Pancreas (tissue), 10 donors: ENCODE measurements at regions not wholly inside any gene's neighbourhood (a gene's known extent, or its start where the extent isn't known, plus 50 kb on each side); places are given as distances from the start of the nearest gene placed in this dataset.

Experiments used
- ATAC-seq, 4 donors: fragments of 200-7000 bp; cut with Tn5 transposase; one replicate each; pipeline versions ENCODE4 v1.8.0 to v1.9.1; 2020; ENCODE audit warnings: mild to moderate bottlenecking in 4 of 4, moderate library complexity in 4 of 4
- DNase-seq, 6 donors: peaks; one replicate each; pipeline ENCODE4 v3.0.0-alpha.2; 2020
- FAIRE-seq: peaks from 2 replicates; lab custom pipeline; 2012; peaks lifted over from hg19 to GRCh38; lab: Jason Lieb, UNC
- H3K27ac ChIP-seq, 4 donors: fragments of 200-600 bp; sonication (generic); 1 replicate in 3 of 4; 2 replicates in 1 of 4; pipeline versions ENCODE4 v1.5.0 to v1.8.0; 2020
- H3K27me3 ChIP-seq, 4 donors: fragments of 200-600 bp; one replicate each; pipeline ENCODE4 v1.8.0; 2021
- H3K36me3 ChIP-seq, 3 donors: fragments of 200-600 bp; sonication (generic) in 1 of 3; one replicate each; pipeline versions ENCODE4 v1.5.0 to v1.8.0; 2020 to 2021
- H3K4me1 ChIP-seq, 3 donors: fragments of 200-600 bp; one replicate each; pipeline ENCODE4 v1.8.0; 2021
- H3K4me3 ChIP-seq, 4 donors: fragments of 200-600 bp; sonication (generic) in 2 of 4; one replicate each; pipeline versions ENCODE4 v1.5.0 to v1.8.0; 2020 to 2021
- H3K9me3 ChIP-seq, 4 donors: fragments of 200-600 bp; one replicate each; pipeline ENCODE4 v1.8.0; 2021
- CTCF ChIP-seq, 4 donors: fragments of 200-600 bp; sonication (generic) in 3 of 4; IDR thresholded peaks; one replicate each; pipeline versions ENCODE4 v1.5.0 to v1.8.0; 2021; ENCODE audit warnings: antibody characterized with exemption in 4 of 4
- WGBS, 2 donors: extraction: QIAGEN DNeasy Blood & Tissue Kit; methylation state at CpG; one replicate each; pipeline ENCODE4 v1.1.7; 2013; 5-methylcytosine and 5-hydroxymethylcytosine counted together
- intact Hi-C, 3 donors: fragments of 100-400 bp; cut with DNase I; formaldehyde crosslinking; loops; one replicate each; pipeline versions ENCODE4 v1.11.1 to v1.14.2; 2022
- donor health status: healthy with polysubstance abuse.
- donor health status: DM: no; HTN: no; CAD: no; lungs with moderate emphysema.
- donor health status: DM: no; HTN: no; CAD: no.
- donor health status: control.
- donor health status: control.
- donor health status: Bipolar disorder and iron deficiency.
- donor health status: DM: yes; HTN: yes; CAD: no.
- donor health status: DM: no; HTN: no; CAD: no.
- donor health status: DM: no; HTN: no; CAD: no.
- donor health status: DM: yes; HTN: yes; CAD: no.

- FAIRE-seq: no peak
- DNase-seq: no peak
- Histone ChIP-seq H3K27ac (no peak overlapping the region), H3K27me3 (no peaks in the 10 kb centered on the region), H3K4me3 (no peak overlapping the region), H3K36me3 (no peaks in the 10 kb centered on the region), H3K9me3 (no peaks in the 10 kb centered on the region), H3K4me1 (peaks cover 0 to 9% (median 0%) of the 10 kb centered on the region in 3 donors)
- 47% methylated on average over 6 of the region's 6 CpGs for WGBS, 2 donors
- ATAC-seq: no peak
- TF ChIP-seq CTCF (IDR thresholded peaks at IDR 0.05): no peak
- intact Hi-C loops: no loop called here
Measured at GRCh38 chr2:156671706-156672361, 235.7 kb downstream of the GPD2 start.

- ATAC-seq: no peak
Measured at GRCh38 chr2:156672556-156673332, 236.6 kb downstream of the GPD2 start.

GRCh38 chr2:156673333-156673615 is 237.1 kb downstream of the GPD2 start:
- no peak overlapping the region for H3K4me3 ChIP-seq

More at GRCh38 chr2:156672556-156673332, 236.6 kb downstream of the GPD2 start:
- intact Hi-C loops: no loop called here
- no peaks in the 10 kb centered on the region for H3K36me3 ChIP-seq
- no peaks in the 10 kb centered on the region for H3K9me3 ChIP-seq
- FAIRE-seq (no peak), DNase-seq (no peak)
- peaks cover 0 to 9% (median 0%) of the 10 kb centered on the region in 3 donors for H3K4me1 ChIP-seq
- H3K27me3 ChIP-seq: no peaks in the 10 kb centered on the region
- WGBS, 2 donors: 43 to 54% methylated on average over 7 of the region's 7 CpGs
- no peak overlapping the region for H3K27ac ChIP-seq
- no peak for TF ChIP-seq CTCF (IDR thresholded peaks at IDR 0.05)
- H3K4me3 ChIP-seq: no peak overlapping the region

GRCh38 chr2:156673981-156674380 is 237.8 kb downstream of the GPD2 start:
- H3K27me3 ChIP-seq: no peaks in the 10 kb centered on the region
- H3K9me3 ChIP-seq: no peaks in the 10 kb centered on the region
- H3K4me1 ChIP-seq: peaks cover 0 to 9% (median 0%) of the 10 kb centered on the region in 3 donors
- no peaks in the 10 kb centered on the region for H3K36me3 ChIP-seq
- no peak overlapping the region for H3K27ac ChIP-seq
- TF ChIP-seq CTCF (IDR thresholded peaks at IDR 0.05): no peak
- intact Hi-C loops: no loop called here
- H3K4me3 ChIP-seq: no peak overlapping the region
- ATAC-seq (no peak), FAIRE-seq (no peak), DNase-seq (no peak)
- WGBS, 2 donors: 76 to 82% methylated on average over 2 of the region's 2 CpGs

More at GRCh38 chr2:156673333-156673615, 237.1 kb downstream of the GPD2 start:
- no peak for TF ChIP-seq CTCF (IDR thresholded peaks at IDR 0.05)
- intact Hi-C loops: no loop called here
- no peaks in the 10 kb centered on the region for H3K27me3 ChIP-seq
- H3K36me3 ChIP-seq: no peaks in the 10 kb centered on the region
- H3K4me1 ChIP-seq: peaks cover 0 to 9% (median 0%) of the 10 kb centered on the region in 3 donors
- FAIRE-seq (no peak), DNase-seq (no peak), ATAC-seq (no peak)
- no peak overlapping the region for H3K27ac ChIP-seq
- H3K9me3 ChIP-seq: no peaks in the 10 kb centered on the region
- WGBS, 2 donors: 68 to 73% methylated on average over 2 of the region's 2 CpGs

GRCh38 chr2:156675896-156676295 is 239.7 kb downstream of the GPD2 start:
- intact Hi-C loops: no loop called here

More at GRCh38 chr2:156675896-156676295, 239.7 kb downstream of the GPD2 start:
- no peak for FAIRE-seq
- no peak for ATAC-seq
- no peak for DNase-seq
- no peak for TF ChIP-seq CTCF (IDR thresholded peaks at IDR 0.05)
- Histone ChIP-seq H3K27me3 (no peaks in the 10 kb centered on the region), H3K36me3 (no peaks in the 10 kb centered on the region), H3K9me3 (no peaks in the 10 kb centered on the region), H3K4me3 (no peak overlapping the region), H3K4me1 (peaks cover 0 to 9% (median 0%) of the 10 kb centered on the region in 3 donors), H3K27ac (no peak overlapping the region)
- 67 to 74% methylated on average over 3 of the region's 3 CpGs for WGBS, 2 donors
